HepG2 (cell line): ENCODE measurements at regions not wholly inside any gene's neighbourhood (a gene's known extent, or its start where the extent isn't known, plus 50 kb on each side); places are given as distances from the start of the nearest gene placed in this dataset.
A peak's percentile ranks its signal among the peaks of the same experiment; 100 is the strongest.

Experiments
- ATAC-seq: fragments of 200-7000 bp; cut with Tn5 transposase; 3 replicates; pipeline ENCODE4 v1.9.1; 2020; ENCODE audit warnings: mild to moderate bottlenecking, moderate library complexity
- BruUV-seq: library from RNA; stranded (reverse); fragments of 400-500 nt; replicated peaks from 2 replicates; lab custom pipeline; 2021; lab: Mats Ljungman, UMichigan
- CTCF ChIA-PET: fragments of 300-600 bp; formaldehyde crosslinking; extraction: SDS; loops from one replicate; lab custom pipeline; 2021; ENCODE audit warnings: low total read pairs, inconsistent platforms, low intra/inter-chr PET ratio; lab: Yijun Ruan, JAX
- POLR2A ChIA-PET: fragments of 350-600 bp; sonication (Branson Sonifier 250); formaldehyde crosslinking; loops from one replicate; lab custom pipeline; 2020; ENCODE audit warnings: antibody characterized with exemption, inconsistent platforms; lab: Yijun Ruan, JAX
- DNase-seq: peaks from one replicate; pipeline ENCODE4 v3.0.0-alpha.2; 2015; ENCODE audit warnings: low spot score
- FAIRE-seq: peaks from 3 replicates; lab custom pipeline; 2011; peaks lifted over from hg19 to GRCh38; lab: Jason Lieb, UNC
- H2AFZ ChIP-seq: one replicate; pipeline ENCODE4 v1.6.1; 2011; ENCODE audit warnings: low read length, inconsistent platforms
- H3K27ac ChIP-seq: fragments of 300-600 bp; 3 replicates; pipeline ENCODE4 v1.8.0; 2011; ENCODE audit warnings: mixed run types, mild to moderate bottlenecking, mixed read lengths, low read length, inconsistent platforms; ENCODE audit not compliant: insufficient read depth; ENCODE audit errors: extremely low read length
- H3K27me3 ChIP-seq, 2 experiments: fragments of 200-600 bp in 1 of 2; 2 replicates in 1 of 2; 3 replicates in 1 of 2; pipeline versions ENCODE4 v1.6.0 to v1.8.0; 2011; ENCODE audit warnings: low read length in 2 of 2, mild to moderate bottlenecking in 2 of 2, moderate library complexity in 2 of 2, inconsistent platforms in 1 of 2; ENCODE audit not compliant: insufficient read depth in 2 of 2, control insufficient read depth in 1 of 2
- H3K36me3 ChIP-seq, 2 experiments: fragments of 200-600 bp in 1 of 2; replicated peaks in 1 of 2; 2 replicates in 1 of 2; 3 replicates in 1 of 2; pipeline versions ENCODE4 v1.5.1 to v1.8.0; 2011; ENCODE audit warnings: low read length in 2 of 2, inconsistent platforms in 1 of 2; ENCODE audit not compliant: insufficient read depth in 2 of 2, control insufficient read depth in 1 of 2
- H3K4me1 ChIP-seq: 2 replicates; pipeline ENCODE4 v1.5.1; 2012; ENCODE audit warnings: low read length, inconsistent platforms; ENCODE audit not compliant: insufficient read depth
- H3K4me2 ChIP-seq: 2 replicates; pipeline ENCODE4 v1.6.0; 2011; ENCODE audit warnings: low read depth, low read length, inconsistent platforms
- H3K4me3 ChIP-seq, 3 experiments: fragments of 200-600 bp in 1 of 3; sonication (generic), shearing (Covaris generic) in 1 of 3; replicated peaks in 1 of 3; 2 replicates each; pipeline ENCODE4 v1.5.1; 2011 to 2016; ENCODE audit warnings: low read length in 3 of 3, inconsistent platforms in 2 of 3, low read depth in 2 of 3, mild to moderate bottlenecking in 2 of 3, control low read depth in 1 of 3, mixed read lengths in 1 of 3; ENCODE audit not compliant: insufficient read depth in 1 of 3
- H3K79me2 ChIP-seq: one replicate; pipeline ENCODE4 v1.6.1; 2011; ENCODE audit warnings: low read length, inconsistent platforms; ENCODE audit not compliant: insufficient read depth
- H3K9ac ChIP-seq: 2 replicates; pipeline ENCODE4 v1.6.0; 2011; ENCODE audit warnings: mild to moderate bottlenecking, low read depth, low read length, inconsistent platforms; ENCODE audit not compliant: insufficient read depth
- H3K9me3 ChIP-seq: 2 replicates; pipeline ENCODE4 v1.5.1; 2012; ENCODE audit warnings: mild to moderate bottlenecking, low read length
- H4K20me1 ChIP-seq: 2 replicates; pipeline ENCODE4 v1.6.0; 2011; ENCODE audit warnings: inconsistent platforms, mild to moderate bottlenecking, low read length, moderate library complexity; ENCODE audit not compliant: insufficient read depth
- ZNF280D ChIP-seq: sonication (generic); formaldehyde crosslinking; IDR thresholded peaks from 2 replicates; pipeline ENCODE4 v1.5.1; 2020; ENCODE audit warnings: mild to moderate bottlenecking, missing genetic modification reagents
- ZNF629 ChIP-seq: sonication (generic); formaldehyde crosslinking; conservative IDR thresholded peaks from 2 replicates; pipeline ENCODE4 v1.5.0; 2020; ENCODE audit warnings: missing genetic modification reagents
- ZNF678 ChIP-seq: sonication (generic); formaldehyde crosslinking; IDR thresholded peaks from 2 replicates; pipeline ENCODE4 v1.4.0; 2020; ENCODE audit warnings: mild to moderate bottlenecking, missing genetic modification reagents
- ZNF891 ChIP-seq: sonication (generic); formaldehyde crosslinking; IDR thresholded peaks from 2 replicates; pipeline ENCODE4 v1.5.0; 2020; ENCODE audit warnings: mild to moderate bottlenecking, missing genetic modification reagents
- WGBS: methylation state at CpG from one replicate; pipeline ENCODE4 v1.1.6; 2017; ENCODE audit warnings: low lambda C conversion rate; 5-methylcytosine and 5-hydroxymethylcytosine counted together
- in situ Hi-C: cut with HindIII; loops from 2 replicates; pipeline ENCODE4 v1.10.0; 2017; ENCODE audit warnings: low pct_unique_long_range_greater_than_20kb; ENCODE audit not compliant: extremely low pct_ligation_motif_present
- intact Hi-C: fragments of 100-400 bp; cut with micrococcal nuclease; formaldehyde crosslinking; loops from one replicate; pipeline ENCODE4 v1.10.0; 2022; ENCODE audit not compliant: unreplicated experiment
- TF ChIP-seq, protein P1 (sequence below): sonication (generic); formaldehyde crosslinking; IDR thresholded peaks from 2 replicates; pipeline ENCODE4 v1.4.0; 2020; ENCODE audit warnings: missing genetic modification reagents, mild to moderate bottlenecking, borderline replicate concordance
- TF ChIP-seq, protein P2 (sequence below): sonication (generic); formaldehyde crosslinking; IDR thresholded peaks from 2 replicates; pipeline ENCODE4 v1.4.0; 2020; ENCODE audit warnings: missing genetic modification reagents, mild to moderate bottlenecking, borderline replicate concordance
- TF ChIP-seq, protein P3 (sequence below): sonication (generic); formaldehyde crosslinking; IDR thresholded peaks from 2 replicates; pipeline ENCODE4 v1.4.0; 2020; ENCODE audit warnings: missing genetic modification reagents, mild to moderate bottlenecking, borderline replicate concordance
- TF ChIP-seq, protein P4 (sequence below): sonication (generic); formaldehyde crosslinking; IDR thresholded peaks from 2 replicates; pipeline ENCODE4 v1.8.0; 2022; ENCODE audit warnings: mild to moderate bottlenecking, missing genetic modification reagents

DNA sequence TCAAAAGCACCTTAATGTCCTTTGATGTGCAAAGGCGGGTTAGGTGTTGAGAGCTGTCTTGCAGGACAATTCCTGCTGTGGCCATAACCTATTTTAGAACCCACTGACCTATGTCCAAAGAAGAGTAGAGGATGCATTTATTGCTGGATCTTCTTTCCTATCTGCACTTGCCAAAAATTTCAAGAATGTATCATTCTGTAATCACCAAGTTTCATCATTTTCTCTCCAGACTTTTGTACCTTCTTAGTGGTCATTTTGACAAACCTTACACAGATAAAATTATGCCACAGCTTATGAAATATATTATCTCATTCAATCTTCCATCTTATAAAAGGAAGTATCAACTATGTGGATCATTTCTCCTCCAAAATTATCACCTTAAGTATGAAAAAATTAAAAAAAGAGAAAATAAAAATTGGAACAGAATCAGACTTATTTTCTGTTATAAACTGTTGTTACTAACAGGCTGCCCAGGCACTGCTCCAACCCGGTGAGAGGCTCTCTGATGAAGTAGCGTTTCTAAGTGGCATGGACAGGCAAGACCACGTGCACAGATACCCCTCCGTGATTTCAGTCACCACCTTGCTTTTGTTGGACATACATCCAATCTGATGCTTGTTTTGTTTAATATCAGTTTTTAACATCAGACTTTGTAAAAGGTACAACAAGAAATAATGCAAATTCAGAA is 559.9 kb upstream of the ID2 start (continued):
- TF ChIP-seq ZNF891 (CRISPR knock-in tag) (no peak), ZNF678 (CRISPR knock-in tag) (no peak), ZNF629 (no peak)

DNA sequence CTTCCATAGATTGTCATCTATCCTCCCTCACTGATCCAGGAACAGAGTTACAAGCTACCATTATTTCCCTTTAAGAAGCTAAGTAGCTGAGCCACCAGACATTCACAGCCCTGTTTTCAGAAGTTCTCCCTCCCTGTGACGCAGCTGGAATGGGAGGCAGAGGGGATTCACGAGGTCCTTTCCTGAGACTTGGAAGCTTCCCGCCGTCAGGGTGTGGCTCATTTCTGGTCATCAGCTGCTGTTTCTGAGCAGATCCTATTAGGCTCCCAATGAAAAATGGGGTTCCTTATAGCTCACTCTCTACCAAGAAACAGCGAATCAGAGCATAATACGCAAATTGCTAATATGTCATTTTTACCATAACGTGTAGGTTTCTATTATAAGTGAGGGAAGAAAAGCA is 559.3 kb upstream of the ID2 start:
- H3K4me1 ChIP-seq: peaks cover 100% of the 10 kb centered on the region
- no peaks in the 10 kb centered on the region for H3K27me3 ChIP-seq
- no peaks in the 10 kb centered on the region for H3K36me3 ChIP-seq
- no peaks in the 10 kb centered on the region for H3K79me2 ChIP-seq
- H3K27ac ChIP-seq: peak overlapping the region; percentile 96
- no peaks in the 10 kb centered on the region for H4K20me1 ChIP-seq
- DNase-seq: no peak
- POLR2A ChIA-PET: interaction anchor here (2.0 to 2.1 kb wide), 2 partner anchors 31 to 559 kb away, joined by 6 to 8 read pairs; partner anchors contain the start of gene ID2
- H2AFZ ChIP-seq: no peak overlapping the region
- H3K9me3 ChIP-seq: no peaks in the 10 kb centered on the region
- no TSS peak for BruUV-seq
- CTCF ChIA-PET: no interaction called here
- H3K4me2 ChIP-seq: no peak overlapping the region
- no peak overlapping the region for H3K9ac ChIP-seq
- FAIRE-seq: no peak
- in situ Hi-C loops (no loop called here), intact Hi-C loops (no loop called here)
- no peak for ATAC-seq
- 97% methylated on average over 7 of the region's 7 CpGs for WGBS
- no peak overlapping the region for H3K4me3 ChIP-seq
- TF ChIP-seq, protein P1, sequence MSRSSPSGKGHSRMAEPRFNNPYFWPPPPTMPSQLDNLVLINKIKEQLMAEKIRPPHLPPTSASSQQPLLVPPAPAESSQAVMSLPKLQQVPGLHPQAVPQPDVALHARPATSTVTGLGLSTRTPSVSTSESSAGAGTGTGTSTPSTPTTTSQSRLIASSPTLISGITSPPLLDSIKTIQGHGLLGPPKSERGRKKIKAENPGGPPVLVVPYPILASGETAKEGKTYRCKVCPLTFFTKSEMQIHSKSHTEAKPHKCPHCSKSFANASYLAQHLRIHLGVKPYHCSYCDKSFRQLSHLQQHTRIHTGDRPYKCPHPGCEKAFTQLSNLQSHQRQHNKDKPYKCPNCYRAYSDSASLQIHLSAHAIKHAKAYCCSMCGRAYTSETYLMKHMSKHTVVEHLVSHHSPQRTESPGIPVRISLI (CRISPR knock-in tag): no peak
- TF ChIP-seq, protein P2, sequence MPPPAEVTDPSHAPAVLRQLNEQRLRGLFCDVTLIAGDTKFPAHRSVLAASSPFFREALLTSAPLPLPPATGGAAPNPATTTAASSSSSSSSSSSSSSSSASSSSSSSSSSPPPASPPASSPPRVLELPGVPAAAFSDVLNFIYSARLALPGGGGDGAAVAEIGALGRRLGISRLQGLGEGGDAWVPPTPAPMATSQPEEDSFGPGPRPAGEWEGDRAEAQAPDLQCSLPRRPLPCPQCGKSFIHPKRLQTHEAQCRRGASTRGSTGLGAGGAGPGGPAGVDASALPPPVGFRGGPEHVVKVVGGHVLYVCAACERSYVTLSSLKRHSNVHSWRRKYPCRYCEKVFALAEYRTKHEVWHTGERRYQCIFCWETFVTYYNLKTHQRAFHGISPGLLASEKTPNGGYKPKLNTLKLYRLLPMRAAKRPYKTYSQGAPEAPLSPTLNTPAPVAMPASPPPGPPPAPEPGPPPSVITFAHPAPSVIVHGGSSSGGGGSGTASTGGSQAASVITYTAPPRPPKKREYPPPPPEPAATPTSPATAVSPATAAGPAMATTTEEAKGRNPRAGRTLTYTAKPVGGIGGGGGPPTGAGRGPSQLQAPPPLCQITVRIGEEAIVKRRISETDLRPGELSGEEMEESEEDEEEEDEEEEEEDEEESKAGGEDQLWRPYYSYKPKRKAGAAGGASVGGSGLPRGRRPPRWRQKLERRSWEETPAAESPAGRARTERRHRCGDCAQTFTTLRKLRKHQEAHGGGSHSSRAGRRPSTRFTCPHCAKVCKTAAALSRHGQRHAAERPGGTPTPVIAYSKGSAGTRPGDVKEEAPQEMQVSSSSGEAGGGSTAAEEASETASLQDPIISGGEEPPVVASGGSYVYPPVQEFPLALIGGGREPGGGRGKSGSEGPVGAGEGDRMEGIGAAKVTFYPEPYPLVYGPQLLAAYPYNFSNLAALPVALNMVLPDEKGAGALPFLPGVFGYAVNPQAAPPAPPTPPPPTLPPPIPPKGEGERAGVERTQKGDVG (CRISPR knock-in tag): 0 out of 2 replicates have a peak, but pooled peaks have one; percentile 27
- TF ChIP-seq, protein P3, sequence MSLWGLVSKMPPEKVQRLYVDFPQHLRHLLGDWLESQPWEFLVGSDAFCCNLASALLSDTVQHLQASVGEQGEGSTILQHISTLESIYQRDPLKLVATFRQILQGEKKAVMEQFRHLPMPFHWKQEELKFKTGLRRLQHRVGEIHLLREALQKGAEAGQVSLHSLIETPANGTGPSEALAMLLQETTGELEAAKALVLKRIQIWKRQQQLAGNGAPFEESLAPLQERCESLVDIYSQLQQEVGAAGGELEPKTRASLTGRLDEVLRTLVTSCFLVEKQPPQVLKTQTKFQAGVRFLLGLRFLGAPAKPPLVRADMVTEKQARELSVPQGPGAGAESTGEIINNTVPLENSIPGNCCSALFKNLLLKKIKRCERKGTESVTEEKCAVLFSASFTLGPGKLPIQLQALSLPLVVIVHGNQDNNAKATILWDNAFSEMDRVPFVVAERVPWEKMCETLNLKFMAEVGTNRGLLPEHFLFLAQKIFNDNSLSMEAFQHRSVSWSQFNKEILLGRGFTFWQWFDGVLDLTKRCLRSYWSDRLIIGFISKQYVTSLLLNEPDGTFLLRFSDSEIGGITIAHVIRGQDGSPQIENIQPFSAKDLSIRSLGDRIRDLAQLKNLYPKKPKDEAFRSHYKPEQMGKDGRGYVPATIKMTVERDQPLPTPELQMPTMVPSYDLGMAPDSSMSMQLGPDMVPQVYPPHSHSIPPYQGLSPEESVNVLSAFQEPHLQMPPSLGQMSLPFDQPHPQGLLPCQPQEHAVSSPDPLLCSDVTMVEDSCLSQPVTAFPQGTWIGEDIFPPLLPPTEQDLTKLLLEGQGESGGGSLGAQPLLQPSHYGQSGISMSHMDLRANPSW (CRISPR knock-in tag): 0 out of 2 replicates have a peak, but pooled peaks have one; percentile 38
- peak; percentile 69; the same call in 1 of the 2 replicates for TF ChIP-seq ZNF280D (CRISPR knock-in tag)
- TF ChIP-seq, protein P4, sequence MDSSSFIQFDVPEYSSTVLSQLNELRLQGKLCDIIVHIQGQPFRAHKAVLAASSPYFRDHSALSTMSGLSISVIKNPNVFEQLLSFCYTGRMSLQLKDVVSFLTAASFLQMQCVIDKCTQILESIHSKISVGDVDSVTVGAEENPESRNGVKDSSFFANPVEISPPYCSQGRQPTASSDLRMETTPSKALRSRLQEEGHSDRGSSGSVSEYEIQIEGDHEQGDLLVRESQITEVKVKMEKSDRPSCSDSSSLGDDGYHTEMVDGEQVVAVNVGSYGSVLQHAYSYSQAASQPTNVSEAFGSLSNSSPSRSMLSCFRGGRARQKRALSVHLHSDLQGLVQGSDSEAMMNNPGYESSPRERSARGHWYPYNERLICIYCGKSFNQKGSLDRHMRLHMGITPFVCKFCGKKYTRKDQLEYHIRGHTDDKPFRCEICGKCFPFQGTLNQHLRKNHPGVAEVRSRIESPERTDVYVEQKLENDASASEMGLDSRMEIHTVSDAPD (CRISPR knock-in tag): no peak
